OCI-LY7 (cell line): ENCODE measurements at regions not wholly inside any gene's neighbourhood (a gene's known extent, or its start where the extent isn't known, plus 50 kb on each side); places are given as distances from the start of the nearest gene placed in this dataset.

Experiments
- CTCF ChIP-seq: fragments of 200-600 bp; sonication (generic); conservative IDR thresholded peaks from 2 replicates; pipeline ENCODE4 v1.5.1; 2014; ENCODE audit warnings: mild to moderate bottlenecking, antibody characterized with exemption, low read length, moderate library complexity, mixed read lengths
- EZH2phosphoT487 ChIP-seq: fragments of 200-600 bp; sonication (generic); IDR thresholded peaks from 2 replicates; pipeline ENCODE4 v1.6.1; 2018; ENCODE audit warnings: low read depth, borderline replicate concordance, mild to moderate bottlenecking, mixed run types, antibody characterized with exemption, low read length, moderate library complexity, mixed read lengths

- TF ChIP-seq CTCF: no peak
- TF ChIP-seq EZH2phosphoT487: no peak
These were observed 50.9 kb upstream of the PPFIA2 start for GRCh38 chr12:81809829-81810595.
